Gastroesophageal sphincter (tissue), 3 donors: ENCODE measurements at regions not wholly inside any gene's neighbourhood (a gene's known extent, or its start where the extent isn't known, plus 50 kb on each side); places are given as distances from the start of the nearest gene placed in this dataset.

Source experiments
- CTCF ChIP-seq, 4 experiments: fragments of 200-600 bp in 2 of 4; fragments of 450-650 bp in 2 of 4; sonication (generic) in 1 of 4; IDR thresholded peaks; one replicate each; pipeline ENCODE4 v1.5.1; 2017 to 2019; ENCODE audit warnings: antibody characterized with exemption in 4 of 4, mild to moderate bottlenecking in 2 of 4, moderate library complexity in 2 of 4
- POLR2A ChIP-seq, 2 donors: fragments of 450-650 bp; IDR thresholded peaks; one replicate each; pipeline ENCODE4 v1.6.1; 2017; ENCODE audit warnings: antibody characterized with exemption in 2 of 2, mild to moderate bottlenecking in 2 of 2, moderate library complexity in 1 of 2
- POLR2AphosphoS5 ChIP-seq: sonication (generic); formaldehyde crosslinking; IDR thresholded peaks from one replicate; pipeline ENCODE4 v1.6.1; 2017; ENCODE audit warnings: antibody characterized with exemption

GRCh38 chr2:189344043-189344442 is 97.2 kb upstream of the WDR75 start:
- no peak for TF ChIP-seq CTCF (IDR thresholded peaks at IDR 0.05)
- no peak for TF ChIP-seq POLR2A (IDR thresholded peaks at IDR 0.05)
- TF ChIP-seq POLR2AphosphoS5 = no peak
